ENCODE measurements at regions not wholly inside any gene's neighbourhood (a gene's known extent, or its start where the extent isn't known, plus 50 kb on each side); places are given as distances from the start of the nearest gene placed in this dataset.

GRCh38 chr2:62286089-62286785 lies 90.3 kb downstream of the B3GNT2 start:
- over 99% methylated on average over 6 of the region's 6 CpGs for WGBS
- H3K9me3 ChIP-seq (ENCODE audit: control insufficient read depth in 2 of 2, insufficient read depth in 1 of 2, low read length in 1 of 2), result peaks cover 0 to 9% of the 10 kb centered on the region in 2 donors
- H3K27ac ChIP-seq (ENCODE audit: low read depth in 1 of 2, low read length in 1 of 2), result no peak overlapping the region
- no peak for DNase-seq (ENCODE audit: low read depth in 6 of 9, low spot score in 9 of 9)
- no peak overlapping the region for H3K4me3 ChIP-seq (ENCODE audit: low read length in 2 of 2)
- H3K36me3 ChIP-seq (ENCODE audit: control insufficient read depth in 2 of 2, insufficient read depth in 2 of 2, low read length in 1 of 2), result no peaks in the 10 kb centered on the region
- peaks cover 3 to 7% of the 10 kb centered on the region in 2 donors for H3K4me1 ChIP-seq (ENCODE audit: control insufficient read depth in 2 of 2, insufficient read depth in 2 of 2, low read length in 2 of 2)
- no peaks in the 10 kb centered on the region for H3K27me3 ChIP-seq (ENCODE audit: control insufficient read depth in 2 of 2, insufficient read depth in 1 of 2, low read length in 1 of 2)

GRCh38 chr2:62284980-62285379 lies 89.1 kb downstream of the B3GNT2 start:
- H3K4me1 ChIP-seq (ENCODE audit: control insufficient read depth in 2 of 2, insufficient read depth in 2 of 2, low read length in 2 of 2), result peaks cover 3 to 7% of the 10 kb centered on the region in 2 donors
- no peaks in the 10 kb centered on the region for H3K36me3 ChIP-seq (ENCODE audit: control insufficient read depth in 2 of 2, insufficient read depth in 2 of 2, low read length in 1 of 2)
- DNase-seq (ENCODE audit: low read depth in 6 of 9, low spot score in 9 of 9), result no peak
- H3K9me3 ChIP-seq (ENCODE audit: control insufficient read depth in 2 of 2, insufficient read depth in 1 of 2, low read length in 1 of 2), result peaks cover 0 to 9% of the 10 kb centered on the region in 2 donors
- H3K4me3 ChIP-seq (ENCODE audit: low read length in 2 of 2), result no peak overlapping the region
- 97% methylated on average over 4 of the region's 4 CpGs for WGBS
- no peaks in the 10 kb centered on the region for H3K27me3 ChIP-seq (ENCODE audit: control insufficient read depth in 2 of 2, insufficient read depth in 1 of 2, low read length in 1 of 2)
- H3K27ac ChIP-seq (ENCODE audit: low read depth in 1 of 2, low read length in 1 of 2), result no peak overlapping the region

GRCh38 chr2:62284471-62284870 lies 88.6 kb downstream of the B3GNT2 start:
- Histone ChIP-seq H3K9me3 (ENCODE audit: control insufficient read depth in 2 of 2, insufficient read depth in 1 of 2, low read length in 1 of 2) (peaks cover 0 to 9% of the 10 kb centered on the region in 2 donors), H3K27ac (ENCODE audit: low read depth in 1 of 2, low read length in 1 of 2) (no peak overlapping the region), H3K4me3 (ENCODE audit: low read length in 2 of 2) (no peak overlapping the region), H3K36me3 (ENCODE audit: control insufficient read depth in 2 of 2, insufficient read depth in 2 of 2, low read length in 1 of 2) (no peaks in the 10 kb centered on the region), H3K27me3 (ENCODE audit: control insufficient read depth in 2 of 2, insufficient read depth in 1 of 2, low read length in 1 of 2) (no peaks in the 10 kb centered on the region), H3K4me1 (ENCODE audit: control insufficient read depth in 2 of 2, insufficient read depth in 2 of 2, low read length in 2 of 2) (peaks cover 3 to 7% of the 10 kb centered on the region in 2 donors)
- 97% methylated on average over 2 of the region's 2 CpGs for WGBS
- DNase-seq (ENCODE audit: low read depth in 6 of 9, low spot score in 9 of 9), result no peak

GRCh38 chr2:62283147-62283546 lies 87.2 kb downstream of the B3GNT2 start:
- no peaks in the 10 kb centered on the region for H3K36me3 ChIP-seq (ENCODE audit: control insufficient read depth in 2 of 2, insufficient read depth in 2 of 2, low read length in 1 of 2)
- H3K27me3 ChIP-seq (ENCODE audit: control insufficient read depth in 2 of 2, insufficient read depth in 1 of 2, low read length in 1 of 2), result no peaks in the 10 kb centered on the region
- H3K4me1 ChIP-seq (ENCODE audit: control insufficient read depth in 2 of 2, insufficient read depth in 2 of 2, low read length in 2 of 2), result peaks cover 3 to 6% of the 10 kb centered on the region in 2 donors
- no peak overlapping the region for H3K27ac ChIP-seq (ENCODE audit: low read depth in 1 of 2, low read length in 1 of 2)
- no peak for DNase-seq (ENCODE audit: low read depth in 6 of 9, low spot score in 9 of 9)
- WGBS, result 94% methylated on average over 1 of the region's 1 CpG
- H3K9me3 ChIP-seq (ENCODE audit: control insufficient read depth in 2 of 2, insufficient read depth in 1 of 2, low read length in 1 of 2), result peaks cover 1 to 17% of the 10 kb centered on the region in 2 donors
- no peak overlapping the region for H3K4me3 ChIP-seq (ENCODE audit: low read length in 2 of 2)

GRCh38 chr2:62281663-62282062 lies 85.7 kb downstream of the B3GNT2 start:
- H3K9me3 ChIP-seq (ENCODE audit: control insufficient read depth in 2 of 2, insufficient read depth in 1 of 2, low read length in 1 of 2), result peaks cover 2 to 26% of the 10 kb centered on the region in 2 donors
- H3K4me1 ChIP-seq (ENCODE audit: control insufficient read depth in 2 of 2, insufficient read depth in 2 of 2, low read length in 2 of 2), result peaks cover 3% of the 10 kb centered on the region in 2 donors
- peak in 1 of 9 donors; percentile 23 for DNase-seq (ENCODE audit: low read depth in 6 of 9, low spot score in 9 of 9)

GRCh38 chr2:62277688-62278087 lies 81.8 kb downstream of the B3GNT2 start:
- Histone ChIP-seq H3K4me1 (ENCODE audit: control insufficient read depth in 2 of 2, insufficient read depth in 2 of 2, low read length in 2 of 2) (peaks cover 3% of the 10 kb centered on the region in 2 donors), H3K36me3 (ENCODE audit: control insufficient read depth in 2 of 2, insufficient read depth in 2 of 2, low read length in 1 of 2) (no peaks in the 10 kb centered on the region), H3K27me3 (ENCODE audit: control insufficient read depth in 2 of 2, insufficient read depth in 1 of 2, low read length in 1 of 2) (no peaks in the 10 kb centered on the region), H3K27ac (ENCODE audit: low read depth in 1 of 2, low read length in 1 of 2) (no peak overlapping the region), H3K4me3 (ENCODE audit: low read length in 2 of 2) (no peak overlapping the region), H3K9me3 (ENCODE audit: control insufficient read depth in 2 of 2, insufficient read depth in 1 of 2, low read length in 1 of 2) (peaks cover 2 to 17% of the 10 kb centered on the region in 2 donors)
- no peak for DNase-seq (ENCODE audit: low read depth in 6 of 9, low spot score in 9 of 9)
- WGBS, result 98% methylated on average over 1 of the region's 1 CpG

More at GRCh38 chr2:62281663-62282062, 85.7 kb downstream of the B3GNT2 start:
- H3K4me3 ChIP-seq (ENCODE audit: low read length in 2 of 2), result no peak overlapping the region
- 9% methylated on average over 1 of the region's 1 CpG for WGBS
- no peaks in the 10 kb centered on the region for H3K27me3 ChIP-seq (ENCODE audit: control insufficient read depth in 2 of 2, insufficient read depth in 1 of 2, low read length in 1 of 2)
- H3K36me3 ChIP-seq (ENCODE audit: control insufficient read depth in 2 of 2, insufficient read depth in 2 of 2, low read length in 1 of 2), result no peaks in the 10 kb centered on the region
- no peak overlapping the region for H3K27ac ChIP-seq (ENCODE audit: low read depth in 1 of 2, low read length in 1 of 2)

Measured in thymus (tissue), 11 donors.